ENCODE measurements at regions not wholly inside any gene's neighbourhood (a gene's known extent, or its start where the extent isn't known, plus 50 kb on each side); places are given as distances from the start of the nearest gene placed in this dataset.
"Not testable (repeated sequence)": the region's sequence is repeated elsewhere in the genome, so short reads cannot be mapped to it uniquely, and the experiment has no call there.

GRCh38 chr4:177494791-177495190 is 52.6 kb upstream of the AGA start:
- no peak for FAIRE-seq

- FAIRE-seq, result not testable (repeated sequence)
These were observed 53.4 kb upstream of the AGA start for GRCh38 chr4:177495626-177496025.

- no peak for FAIRE-seq
These were observed 57.3 kb upstream of the AGA start for GRCh38 chr4:177499537-177499936.

GRCh38 chr4:177505171-177505615 is 63.0 kb upstream of the AGA start:
- FAIRE-seq, result no peak

- FAIRE-seq, result no peak
These were observed 66.4 kb upstream of the AGA start for GRCh38 chr4:177508662-177509061.

GRCh38 chr4:177509226-177509745 is 67.0 kb upstream of the AGA start:
- FAIRE-seq, result no peak

GRCh38 chr4:177511611-177512010 is 69.4 kb upstream of the AGA start:
- no peak for FAIRE-seq

- no peak for FAIRE-seq
These were observed 70.4 kb upstream of the AGA start for GRCh38 chr4:177512646-177513045.

- no peak for FAIRE-seq
These were observed 75.6 kb upstream of the AGA start for GRCh38 chr4:177517862-177518261.

GRCh38 chr4:177519481-177520260 is 77.4 kb upstream of the AGA start:
- FAIRE-seq, result no peak

GRCh38 chr4:177528620-177529019 is 86.4 kb upstream of the AGA start:
- no peak for FAIRE-seq

- no peak for FAIRE-seq
These were observed 88.3 kb upstream of the AGA start for GRCh38 chr4:177530561-177530960.

- no peak for FAIRE-seq
These were observed 90.1 kb upstream of the AGA start for GRCh38 chr4:177532358-177532757.

GRCh38 chr4:177534841-177535240 is 92.6 kb upstream of the AGA start:
- not testable (repeated sequence) for FAIRE-seq

- FAIRE-seq, result no peak
These were observed 104.5 kb upstream of the AGA start for GRCh38 chr4:177546745-177547144.

GRCh38 chr4:177547985-177548384 is 105.7 kb upstream of the AGA start:
- no peak for FAIRE-seq

- FAIRE-seq, result peak; percentile 96
These were observed 112.9 kb upstream of the AGA start for GRCh38 chr4:177555007-177555574.

GRCh38 chr4:177557416-177557815 is 115.2 kb upstream of the AGA start:
- FAIRE-seq, result no peak

GRCh38 chr4:177558995-177559394 is 116.8 kb upstream of the AGA start:
- FAIRE-seq, result no peak

GRCh38 chr4:177562163-177562562 is 119.9 kb upstream of the AGA start:
- FAIRE-seq, result no peak

- FAIRE-seq, result no peak
These were observed 120.6 kb upstream of the AGA start for GRCh38 chr4:177562859-177563258.

GRCh38 chr4:177566691-177567090 is 124.5 kb upstream of the AGA start:
- FAIRE-seq, result no peak

- no peak for FAIRE-seq
These were observed 126.7 kb upstream of the AGA start for GRCh38 chr4:177568931-177569330.

GRCh38 chr4:177569434-177569833 is 127.2 kb upstream of the AGA start:
- no peak for FAIRE-seq
